C4-2B (cell line): ENCODE measurements at regions not wholly inside any gene's neighbourhood (a gene's known extent, or its start where the extent isn't known, plus 50 kb on each side); places are given as distances from the start of the nearest gene placed in this dataset.

Experiments used
- ZFX ChIP-seq: fragments of 450-650 bp; IDR thresholded peaks from 2 replicates; pipeline ENCODE4 v1.6.1; 2017
- TF ChIP-seq, protein P1 (sequence below): fragments of 450-650 bp; conservative IDR thresholded peaks from 2 replicates; pipeline ENCODE4 v1.5.1; 2017; ENCODE audit warnings: mild to moderate bottlenecking

DNA sequence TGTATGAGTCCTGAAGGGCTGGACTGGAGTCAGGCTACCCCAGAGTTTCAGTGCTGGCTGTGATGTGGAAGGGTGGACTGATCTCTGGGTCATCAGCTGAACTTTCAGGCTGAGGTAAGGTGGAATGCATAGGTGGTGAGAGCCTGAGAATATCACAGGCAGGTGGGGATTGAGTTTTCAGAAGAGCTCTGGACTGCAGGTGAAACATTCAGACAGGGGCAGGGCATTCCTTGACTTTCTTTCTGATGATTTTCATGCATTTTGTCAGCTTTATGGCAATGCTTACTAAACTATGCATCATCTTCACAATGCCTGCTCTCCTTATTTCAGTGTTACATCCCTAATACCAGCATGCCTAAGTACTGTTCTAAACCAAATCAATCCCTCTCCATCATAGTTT, 755.0 kb downstream of the KCNA4 start:
- TF ChIP-seq, protein P1, sequence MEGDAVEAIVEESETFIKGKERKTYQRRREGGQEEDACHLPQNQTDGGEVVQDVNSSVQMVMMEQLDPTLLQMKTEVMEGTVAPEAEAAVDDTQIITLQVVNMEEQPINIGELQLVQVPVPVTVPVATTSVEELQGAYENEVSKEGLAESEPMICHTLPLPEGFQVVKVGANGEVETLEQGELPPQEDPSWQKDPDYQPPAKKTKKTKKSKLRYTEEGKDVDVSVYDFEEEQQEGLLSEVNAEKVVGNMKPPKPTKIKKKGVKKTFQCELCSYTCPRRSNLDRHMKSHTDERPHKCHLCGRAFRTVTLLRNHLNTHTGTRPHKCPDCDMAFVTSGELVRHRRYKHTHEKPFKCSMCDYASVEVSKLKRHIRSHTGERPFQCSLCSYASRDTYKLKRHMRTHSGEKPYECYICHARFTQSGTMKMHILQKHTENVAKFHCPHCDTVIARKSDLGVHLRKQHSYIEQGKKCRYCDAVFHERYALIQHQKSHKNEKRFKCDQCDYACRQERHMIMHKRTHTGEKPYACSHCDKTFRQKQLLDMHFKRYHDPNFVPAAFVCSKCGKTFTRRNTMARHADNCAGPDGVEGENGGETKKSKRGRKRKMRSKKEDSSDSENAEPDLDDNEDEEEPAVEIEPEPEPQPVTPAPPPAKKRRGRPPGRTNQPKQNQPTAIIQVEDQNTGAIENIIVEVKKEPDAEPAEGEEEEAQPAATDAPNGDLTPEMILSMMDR: no peak
- no peak for TF ChIP-seq ZFX
